ENCODE measurements at regions not wholly inside any gene's neighbourhood (a gene's known extent, or its start where the extent isn't known, plus 50 kb on each side); places are given as distances from the start of the nearest gene placed in this dataset.

DNA sequence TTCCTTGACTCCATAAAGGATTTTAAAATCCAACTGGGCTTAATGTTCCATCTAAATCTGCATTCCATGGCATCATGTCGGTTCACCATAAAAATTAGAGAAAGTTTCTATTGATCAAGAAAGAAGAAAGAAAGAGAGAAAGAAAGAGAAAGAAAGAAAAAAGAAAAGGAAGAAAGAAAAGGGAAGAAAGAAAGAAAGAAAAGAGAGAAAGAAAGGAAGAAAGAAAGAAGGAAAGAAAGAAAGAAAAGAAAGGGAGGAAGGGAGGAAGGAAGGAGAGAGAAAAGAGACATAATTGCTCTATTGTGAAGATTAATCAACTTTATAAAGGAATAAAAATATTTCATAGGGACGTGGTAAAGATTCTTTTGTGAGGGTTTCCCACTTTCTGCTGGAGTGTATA is 329.2 kb downstream of the DLEU7 start:
- TF ChIP-seq, protein P1, sequence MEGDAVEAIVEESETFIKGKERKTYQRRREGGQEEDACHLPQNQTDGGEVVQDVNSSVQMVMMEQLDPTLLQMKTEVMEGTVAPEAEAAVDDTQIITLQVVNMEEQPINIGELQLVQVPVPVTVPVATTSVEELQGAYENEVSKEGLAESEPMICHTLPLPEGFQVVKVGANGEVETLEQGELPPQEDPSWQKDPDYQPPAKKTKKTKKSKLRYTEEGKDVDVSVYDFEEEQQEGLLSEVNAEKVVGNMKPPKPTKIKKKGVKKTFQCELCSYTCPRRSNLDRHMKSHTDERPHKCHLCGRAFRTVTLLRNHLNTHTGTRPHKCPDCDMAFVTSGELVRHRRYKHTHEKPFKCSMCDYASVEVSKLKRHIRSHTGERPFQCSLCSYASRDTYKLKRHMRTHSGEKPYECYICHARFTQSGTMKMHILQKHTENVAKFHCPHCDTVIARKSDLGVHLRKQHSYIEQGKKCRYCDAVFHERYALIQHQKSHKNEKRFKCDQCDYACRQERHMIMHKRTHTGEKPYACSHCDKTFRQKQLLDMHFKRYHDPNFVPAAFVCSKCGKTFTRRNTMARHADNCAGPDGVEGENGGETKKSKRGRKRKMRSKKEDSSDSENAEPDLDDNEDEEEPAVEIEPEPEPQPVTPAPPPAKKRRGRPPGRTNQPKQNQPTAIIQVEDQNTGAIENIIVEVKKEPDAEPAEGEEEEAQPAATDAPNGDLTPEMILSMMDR (IDR thresholded peaks at IDR 0.05), result peak; percentile 25
- no peak for TF ChIP-seq EZH2 (IDR thresholded peaks at IDR 0.05; ENCODE audit: borderline replicate concordance, insufficient read depth, low read depth, low read length, poor library complexity, severe bottlenecking)
